HG03196 (cell line): ENCODE measurements at regions not wholly inside any gene's neighbourhood (a gene's known extent, or its start where the extent isn't known, plus 50 kb on each side); places are given as distances from the start of the nearest gene placed in this dataset.

Source experiments
- ATAC-seq: cut with Tn5 transposase; IDR thresholded peaks from one replicate; pipeline ENCODE4 v1.9.1; 2021; ENCODE audit not compliant: unreplicated experiment

DNA sequence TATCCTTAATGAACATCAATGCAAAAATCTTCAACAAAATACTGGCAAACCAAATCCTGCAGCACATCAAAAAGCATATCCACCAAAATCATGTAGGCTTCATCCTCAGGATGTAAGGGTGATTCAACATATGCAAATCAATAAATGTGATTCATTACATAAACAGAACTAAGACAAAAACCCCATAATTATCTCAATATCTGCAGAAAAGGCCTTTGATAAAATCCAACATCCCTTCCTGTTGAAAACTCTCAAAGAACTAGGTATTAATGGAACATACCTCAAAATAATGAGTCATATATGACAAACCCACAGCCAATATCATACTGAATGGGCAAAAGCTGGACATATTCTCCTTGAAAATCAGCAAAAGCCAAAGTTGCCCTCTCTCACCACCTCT, 54.6 kb upstream of the DEPDC1 start:
- no peak for ATAC-seq

DNA sequence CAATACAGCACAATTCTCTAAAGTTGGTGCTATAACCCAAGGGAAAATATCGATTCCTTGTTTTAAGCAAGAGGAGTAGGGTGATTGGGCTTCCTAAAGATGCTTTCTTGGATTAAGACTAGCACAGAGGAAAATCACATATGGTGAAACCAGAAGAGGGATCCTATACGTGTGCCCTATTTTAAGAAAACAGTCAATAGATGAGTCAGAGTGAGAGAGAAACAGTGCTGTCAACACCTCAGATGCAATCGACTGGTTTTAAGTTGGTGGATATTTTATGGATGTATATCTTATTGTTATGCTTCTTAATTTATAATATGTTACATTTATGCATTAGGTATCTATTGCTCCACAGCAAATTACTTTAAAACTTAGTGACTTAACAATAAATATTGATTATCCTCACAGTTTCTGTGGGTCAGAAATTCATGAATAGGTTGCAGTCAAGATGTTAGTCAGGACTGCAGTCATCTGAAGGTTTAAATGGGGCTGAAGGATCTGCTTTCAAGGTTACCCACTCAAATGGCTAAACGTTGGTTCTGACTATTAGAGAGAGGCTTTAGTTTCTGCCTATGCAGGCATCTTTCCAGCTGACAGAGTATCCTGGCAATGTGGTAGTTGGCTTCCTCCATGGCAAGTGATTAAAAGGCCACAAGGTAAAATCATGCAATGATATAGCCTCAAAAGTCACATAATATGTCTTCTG, 61.6 kb upstream of the DEPDC1 start:
- no peak for ATAC-seq

DNA sequence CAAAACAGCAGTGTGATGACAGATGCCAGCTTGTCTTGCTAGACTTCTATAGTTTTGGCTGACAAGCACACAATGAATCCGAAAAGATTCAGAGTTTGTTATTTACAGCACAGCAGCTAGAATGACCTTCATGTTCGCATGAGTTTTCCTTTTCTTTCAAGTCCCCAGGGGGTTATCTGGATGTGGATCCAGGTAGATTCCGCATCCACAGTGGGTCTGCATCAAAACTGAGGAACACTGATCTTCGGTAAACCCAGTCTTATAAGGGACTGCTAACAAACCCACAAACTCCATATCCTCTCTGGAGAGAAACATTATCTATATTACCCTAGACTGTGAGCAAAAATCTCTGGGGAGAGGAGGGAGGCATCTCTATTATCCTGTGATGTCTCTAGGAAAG, 69.0 kb upstream of the DEPDC1 start:
- ATAC-seq, result no peak

DNA sequence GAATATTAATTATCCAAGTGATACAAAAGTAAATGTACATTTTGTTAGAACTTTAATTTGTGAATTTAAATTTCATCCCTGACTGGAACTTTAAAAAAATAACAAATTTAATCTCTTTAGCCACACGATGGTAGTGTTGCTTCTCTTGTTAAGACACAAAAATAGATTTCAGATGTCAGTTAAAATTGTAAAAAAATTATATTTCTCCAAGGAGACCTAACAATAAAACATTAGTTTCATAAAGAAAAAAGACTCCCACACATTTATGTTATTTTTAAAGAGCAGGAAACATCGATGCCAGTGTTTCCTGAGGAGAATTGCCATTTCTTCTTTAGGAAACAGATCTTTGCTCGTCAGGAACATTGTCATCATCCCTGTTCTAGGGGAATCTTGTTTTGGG, 74.0 kb upstream of the DEPDC1 start:
- no peak for ATAC-seq

DNA sequence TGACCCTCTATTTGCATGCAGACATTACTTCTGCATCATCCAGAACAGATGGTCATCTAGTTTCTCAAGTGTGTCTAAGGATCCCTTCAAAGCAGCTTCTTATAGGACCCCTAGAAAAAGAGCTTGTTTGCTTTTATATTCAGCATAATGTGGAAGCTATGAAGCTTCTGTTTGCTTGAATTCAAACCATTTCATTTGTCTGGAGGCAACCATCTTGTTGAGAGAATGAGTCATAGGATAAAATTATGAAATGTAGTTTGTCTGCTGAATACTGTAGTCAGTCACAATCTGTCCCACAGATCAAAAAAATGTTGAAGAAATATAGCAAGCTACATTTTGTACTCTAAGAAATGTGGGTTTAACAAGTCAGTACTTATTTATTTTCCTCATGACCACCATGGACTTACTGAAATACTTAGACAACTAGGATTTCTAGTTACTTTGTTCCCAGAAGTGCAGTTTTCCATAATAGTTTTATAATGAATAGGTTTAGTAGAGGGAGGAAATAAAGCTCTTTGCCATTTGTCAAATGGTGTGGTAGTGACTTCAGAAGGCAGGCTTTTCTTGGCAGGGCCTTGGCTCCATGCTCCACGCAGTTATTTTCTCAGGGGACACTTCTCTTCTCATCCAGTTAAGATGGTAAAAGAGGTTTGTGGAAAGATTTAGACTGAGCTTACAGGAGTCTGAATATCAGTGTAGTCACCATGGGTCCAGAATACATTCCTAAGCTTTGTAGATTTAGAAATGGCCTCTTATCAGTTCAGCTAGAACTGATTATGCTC, 74.8 kb upstream of the DEPDC1 start:
- no peak for ATAC-seq

DNA sequence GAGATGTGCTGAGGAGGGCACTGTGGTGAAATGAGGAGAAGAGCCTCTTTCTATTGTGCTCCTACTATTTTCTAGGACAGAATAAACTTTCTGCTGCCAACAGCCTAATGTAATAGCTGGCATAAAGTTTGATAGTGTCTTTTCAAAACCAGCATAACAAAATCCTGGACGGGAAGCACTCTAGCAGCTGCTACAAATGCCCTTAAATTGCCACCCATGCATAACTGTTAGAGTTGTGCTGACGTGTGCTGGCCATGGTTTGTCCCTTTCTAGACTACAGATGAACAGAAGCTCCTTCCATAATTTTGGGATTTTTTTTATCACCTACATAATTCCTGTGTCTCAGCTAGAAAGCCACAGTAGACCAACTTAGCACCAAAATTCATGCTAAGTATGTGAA, 88.5 kb upstream of the DEPDC1 start:
- ATAC-seq, result no peak

DNA sequence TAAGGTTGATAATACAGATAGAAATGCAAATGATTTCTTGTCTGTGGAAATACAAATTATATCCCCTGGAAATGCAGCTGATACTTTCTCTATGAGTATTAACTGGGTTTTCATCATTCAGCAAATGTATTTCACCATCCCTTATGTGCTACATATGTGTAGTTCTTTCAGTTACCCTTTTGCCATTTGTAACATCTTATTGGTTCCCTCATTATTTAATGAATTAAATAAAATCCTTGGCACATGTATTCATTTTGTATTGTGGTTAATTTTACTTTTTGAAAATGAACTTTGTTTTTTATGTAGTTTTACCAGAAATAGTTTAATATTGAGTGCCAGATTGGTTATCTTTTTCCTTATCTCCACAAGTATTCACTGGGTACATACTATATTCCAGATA, 89.9 kb upstream of the DEPDC1 start:
- no peak for ATAC-seq

DNA sequence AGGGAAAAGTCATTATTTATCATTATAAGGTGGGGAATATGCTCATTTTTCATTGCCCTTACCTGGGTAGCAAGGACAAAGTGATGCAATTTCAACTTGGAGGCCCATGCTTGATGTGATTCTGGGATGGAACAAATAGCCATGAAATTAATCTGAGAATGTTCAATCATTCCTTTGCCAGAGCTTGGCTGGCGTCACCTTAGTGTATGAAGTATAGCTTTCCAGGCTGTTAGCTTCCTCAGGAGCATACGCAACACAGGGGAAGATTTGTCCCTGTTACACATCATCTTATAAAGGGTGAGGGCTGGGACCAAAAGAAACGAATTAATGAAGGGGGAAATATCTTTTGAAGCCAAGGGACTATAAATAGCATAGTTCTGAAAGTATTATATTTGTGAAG, 91.4 kb upstream of the DEPDC1 start:
- ATAC-seq, result no peak

DNA sequence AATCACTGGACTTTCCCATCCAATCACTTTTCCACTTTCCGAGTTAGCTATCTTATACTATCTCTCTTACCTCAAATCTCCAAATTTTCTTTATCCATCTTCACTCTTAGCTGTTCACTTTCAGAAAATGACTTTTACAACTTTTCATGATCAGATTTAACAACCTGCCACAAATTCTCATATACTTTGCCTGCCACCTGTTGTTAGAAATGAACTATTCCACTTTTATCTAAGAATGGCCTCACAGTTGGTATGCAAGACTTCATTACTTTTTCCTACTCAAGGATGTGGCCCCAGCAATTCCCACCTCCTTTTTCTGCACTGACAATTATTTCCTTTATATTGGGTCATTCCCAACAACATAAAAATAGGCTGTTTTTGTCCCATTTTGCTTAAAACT, 93.6 kb upstream of the DEPDC1 start:
- no peak for ATAC-seq

DNA sequence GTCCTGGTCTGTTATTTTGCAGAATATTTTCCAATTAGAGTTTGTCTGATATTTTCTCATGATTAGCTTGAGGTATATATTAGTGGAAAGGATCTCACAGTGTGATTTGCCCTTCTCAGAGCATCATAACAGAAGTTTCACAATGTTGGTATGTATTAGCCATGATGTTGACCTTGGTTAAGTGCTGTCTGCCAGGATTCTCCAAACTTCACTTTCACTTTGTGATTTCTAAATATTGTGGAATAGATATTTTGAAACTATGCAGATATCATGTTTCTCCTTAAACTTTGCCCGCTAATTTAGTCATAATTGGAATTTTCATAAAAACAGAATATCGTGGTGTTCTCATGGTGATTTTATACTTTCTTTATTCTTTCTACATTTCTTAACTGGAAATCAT, 98.0 kb upstream of the DEPDC1 start:
- no peak for ATAC-seq

DNA sequence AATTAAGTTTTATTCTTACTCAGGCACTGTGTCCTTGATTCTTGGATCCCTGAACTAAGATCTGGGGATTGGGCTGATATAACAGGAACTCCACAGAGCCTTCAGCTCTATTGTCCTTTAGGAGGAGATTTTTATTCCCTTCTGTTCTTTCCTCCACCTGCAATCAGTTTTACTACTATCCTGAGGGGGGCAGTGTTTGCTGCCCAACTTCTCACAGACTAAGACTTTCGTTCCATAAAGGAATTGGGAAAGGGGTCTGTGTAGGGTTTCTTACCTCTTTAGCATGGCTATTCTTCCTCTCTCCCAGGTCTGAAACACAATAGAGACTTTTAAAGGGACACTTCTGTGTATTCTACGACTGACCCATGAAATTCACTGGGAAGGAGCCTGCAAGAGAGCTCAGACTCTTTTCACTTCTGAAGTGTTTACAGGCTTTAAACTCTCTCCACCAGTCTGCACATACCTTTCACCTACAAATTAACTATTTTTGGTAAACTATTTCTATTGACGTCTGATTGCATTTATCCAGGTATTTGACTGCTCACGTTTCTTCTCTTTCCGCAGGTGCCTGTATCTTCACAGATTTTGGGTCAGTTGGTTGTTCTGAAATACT, 103.3 kb upstream of the DEPDC1 start:
- ATAC-seq, result no peak

DNA sequence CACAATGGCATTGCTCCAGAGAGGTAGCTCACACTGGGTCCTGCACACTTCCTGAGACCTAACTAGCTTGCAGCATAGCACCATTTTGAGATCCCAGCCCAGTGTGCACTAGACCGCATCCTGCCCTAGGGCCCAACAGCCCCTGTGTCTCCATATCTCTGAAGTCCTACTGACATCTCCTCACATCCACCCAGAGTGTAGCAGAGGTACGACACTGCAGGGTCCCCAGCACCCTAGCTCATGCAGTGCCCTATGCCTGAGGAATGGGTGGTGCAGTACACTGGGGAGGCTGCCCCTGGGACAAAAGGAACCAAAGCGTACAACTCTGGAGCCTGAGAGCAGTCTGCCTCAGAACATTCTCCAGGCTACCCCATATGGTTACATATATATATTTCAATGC, 111.4 kb upstream of the DEPDC1 start:
- no peak for ATAC-seq

DNA sequence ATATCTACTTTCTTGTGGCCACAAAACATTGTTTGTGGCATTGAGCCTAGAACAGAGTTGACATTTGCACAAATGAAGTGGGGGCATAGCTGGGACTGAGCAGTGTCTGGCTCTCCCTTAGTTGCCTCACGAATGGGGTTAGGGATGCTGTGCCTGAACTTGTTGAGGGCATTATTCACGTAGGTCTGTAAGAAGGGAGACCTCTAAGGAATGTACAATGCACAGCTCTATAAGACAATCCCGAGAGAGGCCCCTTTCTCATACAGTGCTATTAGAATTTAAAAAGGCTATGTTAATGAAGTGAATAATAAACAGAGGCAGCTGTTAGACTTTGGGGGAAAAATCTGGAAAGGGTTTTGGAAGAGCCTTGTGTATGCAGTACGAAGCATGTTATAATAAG, 118.4 kb upstream of the DEPDC1 start:
- no peak for ATAC-seq

DNA sequence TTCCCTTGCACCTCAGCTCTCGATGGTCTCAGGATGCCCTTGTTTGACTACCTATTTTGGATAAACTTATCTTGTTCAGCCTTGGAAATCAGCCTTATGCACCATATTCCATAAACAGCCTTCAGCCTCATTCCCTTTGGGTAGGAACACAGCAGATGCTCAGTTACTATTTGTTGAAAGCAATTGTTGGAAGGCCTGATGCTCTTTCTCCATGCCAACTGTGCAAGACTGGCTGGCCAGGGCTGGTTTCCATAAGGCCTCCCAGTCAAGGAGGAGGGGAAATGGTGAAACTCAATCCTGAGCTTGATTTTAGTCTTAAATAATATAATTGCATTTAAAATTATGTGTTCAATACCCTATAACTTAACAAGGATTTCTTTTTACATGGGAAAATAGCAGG, 121.1 kb upstream of the DEPDC1 start:
- ATAC-seq, result no peak

DNA sequence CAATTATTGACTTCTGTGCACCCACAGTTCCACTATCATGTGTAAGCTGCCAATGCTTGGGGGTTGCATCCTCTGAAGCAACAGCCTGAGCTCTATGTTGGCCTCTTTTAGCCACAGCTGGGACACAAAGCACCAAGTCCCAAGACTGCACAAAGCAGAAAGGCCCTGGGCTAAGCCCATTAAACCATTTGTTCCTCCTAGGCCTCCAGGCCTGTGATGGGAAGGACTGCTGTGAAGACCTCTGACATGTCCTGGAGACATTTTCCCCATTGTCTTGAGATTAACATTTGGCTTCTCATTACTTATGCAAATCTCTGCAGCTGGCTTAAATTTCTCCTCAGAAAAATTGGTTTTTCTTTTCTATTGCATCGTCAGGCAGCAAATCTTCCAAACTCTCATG, 123.7 kb upstream of the DEPDC1 start:
- no peak for ATAC-seq

DNA sequence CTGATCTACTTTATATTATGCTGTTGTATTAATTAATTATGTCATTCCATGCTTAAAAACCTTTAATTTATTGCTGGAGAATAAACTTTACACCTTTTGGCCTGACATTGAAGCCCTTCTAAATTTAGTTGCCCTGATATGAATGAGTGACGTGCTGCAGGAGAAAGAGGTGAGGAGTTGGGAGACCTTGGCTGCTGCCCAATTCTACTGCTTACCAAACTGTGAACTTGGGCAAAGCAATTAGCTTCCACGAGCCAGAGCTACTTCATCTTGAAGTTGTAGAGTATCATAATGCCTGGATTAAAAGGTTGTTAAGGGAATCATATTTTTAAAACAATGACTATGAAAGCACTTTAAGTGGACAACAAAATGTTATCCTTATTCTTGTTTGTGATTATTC, 126.8 kb upstream of the DEPDC1 start:
- no peak for ATAC-seq

DNA sequence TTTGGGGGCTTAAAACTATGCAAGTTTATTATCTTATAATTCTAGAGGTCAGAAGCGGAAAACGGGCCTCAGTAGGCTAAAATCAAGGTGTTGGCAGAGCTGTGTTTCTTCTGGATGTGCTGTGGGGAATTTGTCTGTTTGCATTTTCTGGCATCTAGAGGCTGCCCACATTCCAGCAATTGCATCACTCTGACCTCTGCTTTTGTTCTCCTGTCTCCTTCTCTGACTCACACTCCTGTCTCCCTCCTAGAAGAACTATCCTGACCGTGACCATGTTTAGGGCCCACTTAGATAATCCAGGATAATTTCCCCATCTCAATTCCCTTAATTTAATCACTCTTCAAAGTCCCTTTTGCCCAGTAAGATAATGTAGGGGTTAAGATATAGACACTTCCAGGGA, 127.4 kb upstream of the DEPDC1 start:
- no peak for ATAC-seq

DNA sequence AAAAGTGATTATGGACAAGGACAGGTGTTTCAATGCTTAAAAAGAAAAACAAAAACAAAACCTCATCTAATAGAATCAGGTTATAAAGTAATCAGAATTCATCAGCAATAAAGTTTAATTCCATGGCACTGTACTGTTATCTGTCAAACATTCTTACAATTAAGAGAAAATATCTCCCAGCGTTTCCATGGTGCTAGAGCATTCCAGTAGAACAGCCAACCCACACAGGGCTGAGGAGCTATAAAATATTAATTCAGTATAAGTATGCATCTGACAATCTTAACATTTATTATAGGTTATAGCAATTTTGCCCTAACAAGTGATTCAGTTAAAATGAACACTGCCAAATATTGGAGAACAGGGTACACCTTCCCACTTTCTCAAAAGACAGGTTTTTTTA, 128.7 kb upstream of the DEPDC1 start:
- no peak for ATAC-seq

DNA sequence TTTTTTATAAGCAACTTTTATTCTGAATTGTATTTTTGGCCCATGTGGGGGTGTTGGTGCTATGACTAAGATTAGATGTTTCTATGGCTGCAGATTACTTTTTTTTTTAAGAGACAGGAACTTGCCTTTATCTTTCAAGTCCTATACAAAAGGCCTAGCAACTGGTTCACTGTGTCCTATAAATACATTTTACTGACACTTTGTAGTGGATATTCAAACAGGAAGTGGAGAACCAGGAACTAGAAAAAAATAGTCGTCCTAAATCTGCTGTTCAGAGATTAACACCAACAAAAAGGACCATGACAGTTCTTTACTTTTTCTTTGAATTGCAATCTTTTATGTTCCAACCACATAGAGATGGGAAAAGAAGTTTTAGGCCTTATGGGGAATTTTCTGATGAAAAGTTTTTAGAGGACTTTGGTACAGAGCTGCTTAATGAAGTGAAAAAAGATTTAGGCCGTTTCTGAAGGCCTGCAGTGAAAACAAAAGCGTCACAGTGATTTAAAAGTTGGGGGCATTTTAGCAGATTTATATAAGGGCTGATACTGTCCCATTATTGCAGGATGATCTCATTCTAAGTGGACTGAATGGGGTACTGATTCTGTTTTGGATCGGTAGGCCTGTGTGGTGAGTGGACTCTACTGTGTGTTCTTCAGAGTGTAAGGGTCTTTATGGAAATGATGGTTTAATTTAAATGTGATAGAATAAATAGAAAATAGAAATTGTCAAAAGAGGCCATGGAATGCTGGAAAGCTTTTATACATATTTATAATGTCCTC, 136.4 kb upstream of the DEPDC1 start:
- no peak for ATAC-seq

DNA sequence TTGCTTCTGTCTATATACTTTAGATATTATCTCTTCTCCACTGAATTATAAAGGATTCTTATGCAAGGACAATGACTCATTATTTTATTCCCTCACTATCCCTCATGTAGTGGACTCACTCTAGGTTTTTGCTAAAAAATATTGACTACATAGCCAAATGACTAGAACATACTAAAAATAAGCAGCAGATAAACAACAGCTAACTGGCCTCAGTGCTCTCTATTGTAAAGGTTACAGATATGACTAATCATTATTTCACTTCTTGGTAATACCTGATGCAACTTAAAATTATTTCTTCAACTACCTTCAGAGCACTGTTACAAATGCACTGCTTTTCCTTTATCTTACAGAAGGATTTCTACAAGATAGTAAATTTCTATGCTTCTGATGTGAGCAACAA, 147.6 kb upstream of the DEPDC1 start:
- no peak for ATAC-seq

DNA sequence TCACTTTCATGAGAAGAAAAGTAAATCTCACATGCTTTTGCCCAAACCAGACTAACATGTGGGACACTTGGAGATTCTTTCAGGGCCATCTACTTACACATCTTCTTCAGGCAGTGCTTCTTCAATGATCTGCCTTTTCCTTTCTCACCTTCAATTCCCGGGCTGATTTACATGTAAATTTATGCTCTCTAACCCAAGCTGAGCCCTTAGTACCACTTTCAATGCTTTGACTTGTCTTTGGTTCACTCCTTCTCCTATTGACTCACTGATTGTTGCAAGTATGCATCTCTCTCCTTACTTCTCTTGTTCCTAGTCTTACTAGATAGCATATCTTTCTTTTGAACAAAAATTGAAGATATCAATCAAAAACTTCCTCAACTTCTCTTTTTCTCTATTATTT, 154.2 kb upstream of the DEPDC1 start:
- no peak for ATAC-seq

DNA sequence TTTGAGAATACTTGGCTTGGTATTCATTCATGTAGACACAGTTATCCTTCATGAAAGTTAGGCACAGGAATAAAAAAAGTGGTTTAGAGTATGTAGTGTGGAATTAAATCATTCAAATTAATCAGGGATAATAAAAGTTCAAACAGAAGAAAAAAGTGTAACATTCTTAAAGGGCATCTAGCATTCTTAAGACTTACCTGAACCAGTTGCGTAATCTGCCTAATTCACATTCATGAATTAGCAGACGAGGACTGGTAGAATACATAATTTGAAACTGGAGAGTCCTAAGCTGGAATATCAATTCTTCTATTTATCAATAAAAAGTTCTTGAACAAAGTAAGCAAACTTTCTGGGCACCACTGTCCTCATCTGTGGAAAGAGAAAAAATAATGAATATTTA, 157.0 kb upstream of the DEPDC1 start:
- no peak for ATAC-seq
